CD4-positive, alpha-beta T cell treated with Interleukin-17A for 1 hour (primary cell): ENCODE measurements at regions not wholly inside any gene's neighbourhood (a gene's known extent, or its start where the extent isn't known, plus 50 kb on each side); places are given as distances from the start of the nearest gene placed in this dataset.

Source experiments
- DNase-seq: peaks from one replicate; pipeline ENCODE4 v3.0.0-alpha.2; 2020

- no peak for DNase-seq
Measured at GRCh38 chr15:95953032-95953431, 377.5 kb upstream of the NR2F2 start.

- DNase-seq, result no peak
Measured at GRCh38 chr15:95957861-95958260, 372.6 kb upstream of the NR2F2 start.

GRCh38 chr15:95958382-95958781 is 372.1 kb upstream of the NR2F2 start:
- DNase-seq, result no peak

GRCh38 chr15:95968856-95969255 is 361.6 kb upstream of the NR2F2 start:
- no peak for DNase-seq

- DNase-seq, result no peak
Measured at GRCh38 chr15:95970326-95970725, 360.2 kb upstream of the NR2F2 start.

GRCh38 chr15:95972041-95972553 is 358.4 kb upstream of the NR2F2 start:
- DNase-seq, result no peak

- no peak for DNase-seq
Measured at GRCh38 chr15:95972812-95973211, 357.7 kb upstream of the NR2F2 start.

GRCh38 chr15:95973566-95974256 is 356.8 kb upstream of the NR2F2 start:
- no peak for DNase-seq

- DNase-seq, result no peak
Measured at GRCh38 chr15:95975212-95975611, 355.3 kb upstream of the NR2F2 start.

- no peak for DNase-seq
Measured at GRCh38 chr15:95979286-95979685, 351.2 kb upstream of the NR2F2 start.

GRCh38 chr15:95981209-95981608 is 349.3 kb upstream of the NR2F2 start:
- no peak for DNase-seq

- no peak for DNase-seq
Measured at GRCh38 chr15:95987299-95987698, 343.2 kb upstream of the NR2F2 start.

GRCh38 chr15:95987886-95988573 is 342.5 kb upstream of the NR2F2 start:
- DNase-seq, result no peak

GRCh38 chr15:95988574-95988887 is 342.0 kb upstream of the NR2F2 start:
- no peak for DNase-seq

GRCh38 chr15:95989392-95989791 is 341.1 kb upstream of the NR2F2 start:
- DNase-seq, result no peak

GRCh38 chr15:95990833-95991232 is 339.7 kb upstream of the NR2F2 start:
- DNase-seq, result no peak

- no peak for DNase-seq
Measured at GRCh38 chr15:95994418-95994817, 336.1 kb upstream of the NR2F2 start.

GRCh38 chr15:95995375-95996168 is 334.9 kb upstream of the NR2F2 start:
- no peak for DNase-seq

- no peak for DNase-seq
Measured at GRCh38 chr15:95996494-95996893, 334.0 kb upstream of the NR2F2 start.

GRCh38 chr15:95998935-95999334 is 331.6 kb upstream of the NR2F2 start:
- no peak for DNase-seq

- DNase-seq, result no peak
Measured at GRCh38 chr15:96002890-96003859, 327.3 kb upstream of the NR2F2 start.

- no peak for DNase-seq
Measured at GRCh38 chr15:96005906-96006305, 324.6 kb upstream of the NR2F2 start.

- DNase-seq, result no peak
Measured at GRCh38 chr15:96011136-96011535, 319.4 kb upstream of the NR2F2 start.
